ENCODE measurements at regions not wholly inside any gene's neighbourhood (a gene's known extent, or its start where the extent isn't known, plus 50 kb on each side); places are given as distances from the start of the nearest gene placed in this dataset.
A peak's percentile ranks its signal among the peaks of the same experiment; 100 is the strongest.

DNA sequence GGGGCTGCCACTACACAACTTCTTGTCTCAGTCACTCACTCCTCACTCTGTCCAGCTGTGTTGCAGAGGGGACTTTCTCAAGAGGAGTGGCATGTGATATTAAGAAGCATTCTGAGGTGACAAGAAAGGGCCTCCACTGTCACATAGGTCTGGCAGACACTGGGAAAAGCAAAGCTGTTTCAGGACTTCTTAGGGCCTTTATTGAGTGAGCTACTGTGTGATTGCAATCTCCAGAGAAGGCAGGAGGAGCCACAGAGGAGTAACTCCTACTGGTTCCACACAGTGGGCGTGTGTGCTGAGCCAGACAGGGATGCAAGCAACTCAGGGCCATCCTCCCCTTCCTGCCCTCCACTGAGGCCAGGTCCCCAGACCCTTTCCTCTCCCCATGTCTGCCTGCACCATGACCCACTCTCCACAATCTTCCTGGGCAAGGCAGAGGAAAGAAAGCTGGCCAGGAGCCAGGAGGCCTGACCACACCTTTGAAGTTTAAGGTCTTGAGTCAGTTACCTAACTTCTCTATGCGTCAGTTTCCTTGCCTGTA is 262.0 kb upstream of the ZMIZ1 start:
- no peak overlapping the region for H3K4me3 ChIP-seq
- ATAC-seq (ENCODE audit: low FRiP score in 2 of 2) = no peak
- H3K27ac ChIP-seq = no peak overlapping the region
- no peak for TF ChIP-seq POLR2AphosphoS5 (IDR thresholded peaks at IDR 0.05)
- TF ChIP-seq, protein P1, sequence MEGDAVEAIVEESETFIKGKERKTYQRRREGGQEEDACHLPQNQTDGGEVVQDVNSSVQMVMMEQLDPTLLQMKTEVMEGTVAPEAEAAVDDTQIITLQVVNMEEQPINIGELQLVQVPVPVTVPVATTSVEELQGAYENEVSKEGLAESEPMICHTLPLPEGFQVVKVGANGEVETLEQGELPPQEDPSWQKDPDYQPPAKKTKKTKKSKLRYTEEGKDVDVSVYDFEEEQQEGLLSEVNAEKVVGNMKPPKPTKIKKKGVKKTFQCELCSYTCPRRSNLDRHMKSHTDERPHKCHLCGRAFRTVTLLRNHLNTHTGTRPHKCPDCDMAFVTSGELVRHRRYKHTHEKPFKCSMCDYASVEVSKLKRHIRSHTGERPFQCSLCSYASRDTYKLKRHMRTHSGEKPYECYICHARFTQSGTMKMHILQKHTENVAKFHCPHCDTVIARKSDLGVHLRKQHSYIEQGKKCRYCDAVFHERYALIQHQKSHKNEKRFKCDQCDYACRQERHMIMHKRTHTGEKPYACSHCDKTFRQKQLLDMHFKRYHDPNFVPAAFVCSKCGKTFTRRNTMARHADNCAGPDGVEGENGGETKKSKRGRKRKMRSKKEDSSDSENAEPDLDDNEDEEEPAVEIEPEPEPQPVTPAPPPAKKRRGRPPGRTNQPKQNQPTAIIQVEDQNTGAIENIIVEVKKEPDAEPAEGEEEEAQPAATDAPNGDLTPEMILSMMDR (IDR thresholded peaks at IDR 0.05) = no peak
- no peak for TF ChIP-seq EP300 (IDR thresholded peaks at IDR 0.05)
- TF ChIP-seq POLR2A (IDR thresholded peaks at IDR 0.05) = no peak
- no peaks in the 10 kb centered on the region for H3K36me3 ChIP-seq
- no peaks in the 10 kb centered on the region for H3K27me3 ChIP-seq
- DNase-seq = no peak
- WGBS, 2 donors = 64 to 78% methylated on average over 2 of the region's 2 CpGs
- H3K4me1 ChIP-seq = peaks cover 29 to 42% (median 36%) of the 10 kb centered on the region in 4 donors
- H3K9me3 ChIP-seq = no peaks in the 10 kb centered on the region

DNA sequence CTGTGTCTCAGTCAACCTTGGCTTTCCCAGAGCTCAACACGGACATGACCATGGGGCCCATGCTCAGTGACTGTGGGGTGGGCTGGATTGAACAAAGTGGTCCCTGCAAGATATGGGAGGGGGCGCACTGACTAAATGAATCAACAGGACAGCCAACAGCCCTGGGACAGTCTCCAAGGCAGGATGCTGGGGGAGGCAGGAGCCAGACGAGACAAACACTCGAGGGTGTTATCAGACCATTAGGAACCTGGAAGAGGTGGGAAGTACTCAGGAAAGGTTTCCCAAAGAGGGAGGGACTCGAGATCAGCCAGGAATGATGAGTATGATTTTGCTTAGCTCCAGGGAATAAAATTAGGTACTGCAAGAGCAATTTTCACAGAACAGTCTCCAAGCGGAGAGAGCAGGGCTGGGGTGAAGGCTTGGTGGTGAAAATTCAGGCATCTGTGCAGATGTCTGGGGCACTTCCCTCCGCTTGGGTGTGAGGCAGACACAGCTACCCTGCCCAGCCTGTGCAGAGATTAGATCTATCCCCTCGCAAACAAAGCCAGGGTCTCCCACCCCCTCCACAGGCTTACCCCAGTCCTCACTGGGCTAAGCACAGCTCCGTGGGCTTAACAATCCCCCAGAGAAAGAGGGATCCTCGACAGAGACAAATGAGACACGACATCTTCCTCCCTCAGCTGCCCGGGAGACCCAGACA is 261.1 kb upstream of the ZMIZ1 start:
- TF ChIP-seq EP300 (IDR thresholded peaks at IDR 0.05) = no peak
- no peak for TF ChIP-seq POLR2AphosphoS5 (IDR thresholded peaks at IDR 0.05)
- no peak for TF ChIP-seq POLR2A (IDR thresholded peaks at IDR 0.05)
- TF ChIP-seq, protein P1 (IDR thresholded peaks at IDR 0.05) = no peak
- Histone ChIP-seq H3K27ac (no peak overlapping the region), H3K36me3 (no peaks in the 10 kb centered on the region), H3K4me1 (peaks cover 20 to 33% (median 27%) of the 10 kb centered on the region in 4 donors), H3K9me3 (no peaks in the 10 kb centered on the region), H3K27me3 (no peaks in the 10 kb centered on the region), H3K4me3 (no peak overlapping the region)
- 73 to 83% methylated on average over 12 of the region's 12 CpGs for WGBS, 2 donors
- ATAC-seq (ENCODE audit: low FRiP score in 2 of 2) (no peak), DNase-seq (no peak)

DNA sequence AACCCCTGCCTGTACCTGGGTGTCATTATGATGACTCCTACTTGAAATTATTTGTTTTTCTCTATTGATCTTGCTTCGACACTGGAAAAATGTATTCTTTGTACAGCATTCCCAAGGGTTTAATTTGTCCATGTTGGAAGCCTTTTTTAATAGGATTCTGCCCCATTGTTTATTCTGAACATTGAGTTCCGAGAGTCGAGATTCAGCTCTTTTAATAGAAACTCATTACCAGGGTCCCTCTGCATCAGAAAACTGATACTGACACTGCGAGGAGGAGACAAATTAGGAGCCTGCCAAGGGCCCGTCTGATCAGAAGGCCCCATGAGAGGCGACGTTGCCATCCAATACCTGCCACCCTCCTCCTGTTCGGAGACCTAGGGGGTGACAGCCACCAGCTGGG is 260.5 kb upstream of the ZMIZ1 start:
- H3K4me3 ChIP-seq = no peak overlapping the region
- no peak for DNase-seq
- H3K9me3 ChIP-seq = no peaks in the 10 kb centered on the region
- no peaks in the 10 kb centered on the region for H3K27me3 ChIP-seq
- 73 to 88% methylated on average over 3 to 8 of the region's 8 CpGs for WGBS, 2 donors
- ATAC-seq (ENCODE audit: low FRiP score in 2 of 2) = no peak
- H3K27ac ChIP-seq = no peak overlapping the region
- H3K4me1 ChIP-seq = peaks cover 16 to 29% (median 21%) of the 10 kb centered on the region in 4 donors
- TF ChIP-seq POLR2AphosphoS5 (IDR thresholded peaks at IDR 0.05) (no peak), POLR2A (IDR thresholded peaks at IDR 0.05) (no peak), EP300 (IDR thresholded peaks at IDR 0.05) (no peak)
- TF ChIP-seq, protein P1 (IDR thresholded peaks at IDR 0.05) = no peak
- no peaks in the 10 kb centered on the region for H3K36me3 ChIP-seq

DNA sequence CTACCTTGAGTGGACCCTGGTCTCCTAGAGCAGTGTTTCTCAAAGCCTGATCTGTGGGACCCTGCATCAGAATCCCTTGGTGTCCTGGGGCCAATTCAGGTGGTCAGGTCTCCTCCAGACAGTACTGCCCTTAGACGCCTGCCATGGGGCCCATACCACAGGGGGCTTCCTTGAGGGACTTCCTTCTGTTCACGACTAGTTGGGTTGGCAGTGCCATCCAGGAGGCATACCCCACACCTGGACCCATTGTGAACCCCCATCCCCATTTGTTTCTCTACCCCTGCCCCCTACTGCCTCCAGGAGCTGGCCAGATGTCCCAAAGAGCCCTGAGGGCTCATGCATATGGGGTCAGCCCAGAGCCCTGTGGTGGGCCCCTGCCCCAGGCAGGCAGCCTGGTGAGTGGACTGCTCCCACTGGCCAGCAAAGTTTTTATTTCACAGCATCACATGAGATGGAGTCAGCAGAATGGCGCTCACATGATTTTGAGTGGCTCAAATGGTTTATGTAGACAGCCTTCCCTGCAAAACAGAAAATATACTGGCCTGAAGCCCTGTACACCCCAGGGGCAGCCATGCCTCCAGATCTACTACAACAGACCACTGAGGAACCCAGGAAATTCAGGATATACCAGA is 259.9 kb upstream of the ZMIZ1 start:
- TF ChIP-seq POLR2A (IDR thresholded peaks at IDR 0.05) = no peak
- TF ChIP-seq, protein P1 (IDR thresholded peaks at IDR 0.05) = no peak
- no peak for TF ChIP-seq EP300 (IDR thresholded peaks at IDR 0.05)
- TF ChIP-seq POLR2AphosphoS5 (IDR thresholded peaks at IDR 0.05) = no peak
- peaks cover 15 to 29% (median 19%) of the 10 kb centered on the region in 4 donors for H3K4me1 ChIP-seq
- WGBS, 2 donors = 97 to 100% methylated on average over 3 of the region's 3 CpGs
- no peak for ATAC-seq (ENCODE audit: low FRiP score in 2 of 2)
- H3K9me3 ChIP-seq = no peaks in the 10 kb centered on the region
- H3K27me3 ChIP-seq = no peaks in the 10 kb centered on the region
- peak in 1 of 2 donors; percentile 39 for DNase-seq
- no peaks in the 10 kb centered on the region for H3K36me3 ChIP-seq
- no peak overlapping the region for H3K4me3 ChIP-seq
- no peak overlapping the region for H3K27ac ChIP-seq
